Activated T-helper 9 cell treated with anti-CD3 and anti-CD28 coated beads, Interleukin-2, amount 50 U/mL, for 16 hours (primary cell): ENCODE measurements at regions not wholly inside any gene's neighbourhood (a gene's known extent, or its start where the extent isn't known, plus 50 kb on each side); places are given as distances from the start of the nearest gene placed in this dataset.

Source experiments
- DNase-seq: peaks from one replicate; pipeline ENCODE4 v3.0.0-alpha.2; 2020; ENCODE audit warnings: low read depth

GRCh38 chr1:194534784-194535183 lies 1348.4 kb upstream of the B3GALT2 start:
- DNase-seq, result no peak

DNA sequence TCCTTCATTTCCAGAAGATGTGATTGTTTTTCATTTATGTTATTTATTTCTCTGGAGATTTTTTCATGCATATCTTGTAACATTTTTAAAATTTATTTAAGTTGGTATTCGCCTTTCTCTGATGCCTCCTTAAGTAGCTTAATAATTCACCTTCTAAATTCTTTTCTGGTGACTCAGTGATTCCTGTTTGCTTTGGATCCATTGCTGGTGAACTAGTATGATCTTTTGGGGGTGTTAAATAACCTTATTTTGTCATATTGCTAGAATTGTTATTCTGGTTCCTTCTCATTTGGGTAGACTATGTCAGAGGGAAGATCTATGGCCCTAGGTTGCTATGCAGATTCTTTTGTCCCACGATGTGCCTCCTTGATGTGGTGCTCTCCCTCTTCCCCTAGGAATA lies 1347.2 kb upstream of the B3GALT2 start:
- no peak for DNase-seq

- no peak for DNase-seq
Observed at GRCh38 chr1:194517567-194517966, 1331.2 kb upstream of the B3GALT2 start.

- DNase-seq, result no peak
Observed at GRCh38 chr1:194515916-194516315, 1329.5 kb upstream of the B3GALT2 start.

DNA sequence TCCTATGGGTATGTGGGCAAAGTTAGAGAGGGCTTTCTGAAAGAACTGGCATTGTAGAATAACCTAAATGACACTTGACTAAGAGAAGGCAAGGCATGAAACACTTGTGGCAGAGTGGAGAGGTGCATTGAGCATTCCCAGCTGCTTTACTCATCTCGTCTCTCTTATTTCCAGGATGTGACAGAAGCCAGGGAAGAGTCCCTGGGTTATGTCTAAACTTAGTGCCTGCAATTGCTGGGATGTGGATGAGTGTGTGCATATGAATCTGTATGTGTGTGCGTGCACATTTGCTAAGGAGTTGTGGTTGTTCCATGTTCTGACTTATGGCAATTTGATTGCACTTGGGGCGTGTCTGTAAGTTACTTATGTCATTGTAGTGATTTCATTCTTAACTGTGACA lies 1326.5 kb upstream of the B3GALT2 start:
- DNase-seq, result no peak

DNA sequence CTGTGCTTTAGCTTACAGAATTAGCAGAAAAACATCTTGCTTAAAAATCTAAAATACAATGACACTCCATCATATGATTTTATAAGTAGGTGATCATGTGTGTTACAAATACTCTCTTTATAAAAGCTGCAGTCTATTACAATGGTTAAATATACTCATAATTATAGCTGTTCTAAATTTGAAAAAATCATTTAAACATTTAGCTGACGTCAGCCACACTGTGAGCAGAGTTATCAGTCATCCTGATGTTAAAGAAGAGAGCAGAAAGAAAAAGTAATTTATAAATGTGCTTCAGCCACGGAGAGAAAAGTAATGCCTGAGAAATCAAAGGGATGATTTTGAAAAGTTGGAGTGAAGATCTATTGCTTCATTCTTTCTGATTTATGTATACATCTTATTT lies 1325.9 kb upstream of the B3GALT2 start:
- DNase-seq, result no peak

DNA sequence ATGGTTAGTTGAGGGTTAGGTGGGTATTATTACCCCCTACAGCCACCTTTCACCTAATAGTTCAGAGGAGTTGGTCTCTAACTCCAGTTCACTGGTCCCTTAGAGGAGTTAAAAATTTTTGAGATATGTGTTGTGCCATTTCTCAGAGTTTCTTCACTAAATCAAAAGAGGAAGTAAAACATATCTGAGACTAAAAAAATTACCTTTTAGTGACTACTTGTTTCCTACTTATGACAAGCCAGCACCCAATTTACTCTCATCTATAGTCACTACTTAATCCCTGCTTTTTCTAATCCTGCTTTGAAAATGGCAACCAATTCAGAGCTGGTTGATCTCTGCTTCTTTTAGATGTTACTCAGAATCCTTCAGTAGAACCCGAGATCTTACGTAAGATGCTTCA lies 1316.8 kb upstream of the B3GALT2 start:
- DNase-seq, result no peak

GRCh38 chr1:194495434-194495833 lies 1309.0 kb upstream of the B3GALT2 start:
- DNase-seq, result no peak

- DNase-seq, result no peak
Observed at GRCh38 chr1:194487172-194487571, 1300.8 kb upstream of the B3GALT2 start.

DNA sequence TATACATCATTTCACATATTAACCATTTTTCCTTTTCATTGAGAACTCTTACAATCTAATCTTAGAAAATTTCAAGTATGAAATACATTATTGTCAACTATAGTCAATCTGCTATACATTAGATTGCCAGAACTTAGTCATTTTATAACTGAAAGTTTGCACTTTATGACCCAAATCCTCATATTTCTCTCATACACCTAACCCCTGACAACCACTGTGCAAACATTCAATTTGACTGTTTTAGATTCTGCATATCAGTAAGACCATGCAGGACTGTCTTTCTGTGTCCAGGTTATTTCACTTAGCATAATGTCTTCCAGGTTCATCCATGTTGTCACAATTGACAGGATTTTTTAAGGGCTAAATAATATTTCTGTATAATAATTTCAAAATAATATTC lies 1299.0 kb upstream of the B3GALT2 start:
- DNase-seq, result no peak

DNA sequence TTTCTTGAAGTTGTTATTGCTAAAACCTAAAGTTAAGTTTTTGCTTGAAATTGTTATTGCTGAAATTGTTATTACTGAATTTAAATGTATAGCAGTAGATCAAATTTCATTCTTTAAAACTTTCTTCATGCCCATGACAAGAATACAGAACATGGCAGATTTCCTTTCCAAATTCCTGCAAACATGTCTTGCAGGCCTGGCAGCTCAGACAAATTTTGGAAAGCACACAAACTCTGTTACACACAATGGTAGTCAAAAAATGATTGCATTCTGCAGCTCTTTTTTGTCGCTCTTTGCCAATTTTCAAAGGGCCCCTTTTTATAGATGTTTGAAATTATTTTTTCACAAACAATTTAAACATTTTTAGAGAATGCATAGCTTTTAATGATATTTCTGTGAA lies 1292.3 kb upstream of the B3GALT2 start:
- DNase-seq, result no peak

DNA sequence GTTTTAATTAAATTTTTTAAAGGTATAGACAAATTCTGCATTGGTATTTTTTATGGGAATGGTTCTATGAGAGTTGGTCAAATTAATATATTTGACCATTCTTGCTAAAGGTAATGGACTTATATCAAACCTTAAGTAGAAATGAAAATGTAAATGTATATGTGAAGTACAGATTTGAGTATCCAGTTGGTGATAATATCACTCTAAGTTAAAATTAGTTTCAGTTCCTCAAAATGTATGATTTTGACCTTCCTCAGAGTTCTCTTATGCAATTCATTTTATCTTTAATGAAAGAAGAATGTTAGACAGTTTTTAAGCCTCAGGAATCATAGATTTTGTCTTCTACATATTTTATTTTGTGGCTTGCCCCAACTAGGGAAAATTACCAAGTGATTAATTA lies 1291.5 kb upstream of the B3GALT2 start:
- DNase-seq, result no peak

DNA sequence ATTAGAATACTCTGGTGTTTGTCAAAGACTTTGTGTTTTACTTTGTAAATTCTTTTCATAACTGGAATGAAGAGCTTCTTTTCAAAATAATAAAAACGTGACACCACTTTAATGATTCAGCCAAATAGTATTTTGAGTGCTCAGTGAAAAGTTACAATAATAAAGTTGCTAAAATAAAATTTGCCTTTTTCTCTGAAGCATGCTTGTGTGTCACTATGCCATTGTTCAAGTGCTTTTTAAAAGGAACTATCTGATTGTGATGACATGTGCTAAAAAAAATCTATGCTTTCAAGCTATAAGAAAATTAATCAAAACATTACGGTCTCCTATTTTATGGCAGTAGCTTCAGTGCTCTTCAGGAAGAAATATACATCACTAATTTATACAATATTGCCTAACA lies 1290.5 kb upstream of the B3GALT2 start:
- no peak for DNase-seq

GRCh38 chr1:194476351-194476750 lies 1289.9 kb upstream of the B3GALT2 start:
- DNase-seq, result no peak

DNA sequence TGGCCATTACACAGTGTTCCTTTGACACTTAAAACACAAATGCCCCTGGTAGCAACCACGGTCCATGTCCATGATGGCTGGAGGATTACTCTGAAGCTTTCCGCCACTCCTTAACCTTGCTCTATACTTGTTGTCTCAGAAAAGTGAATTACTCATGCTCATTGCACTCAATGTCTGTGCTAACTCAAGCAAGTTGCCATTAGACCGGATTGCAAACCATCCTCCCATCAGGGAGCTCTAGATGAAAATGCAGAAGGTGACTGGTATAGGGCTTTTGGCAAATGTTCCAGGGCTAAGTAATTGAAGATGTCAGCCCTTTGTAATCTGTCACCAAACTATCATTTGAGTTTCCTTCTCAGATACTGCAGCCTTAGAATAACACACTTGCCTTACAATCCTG lies 1288.3 kb upstream of the B3GALT2 start:
- no peak for DNase-seq

DNA sequence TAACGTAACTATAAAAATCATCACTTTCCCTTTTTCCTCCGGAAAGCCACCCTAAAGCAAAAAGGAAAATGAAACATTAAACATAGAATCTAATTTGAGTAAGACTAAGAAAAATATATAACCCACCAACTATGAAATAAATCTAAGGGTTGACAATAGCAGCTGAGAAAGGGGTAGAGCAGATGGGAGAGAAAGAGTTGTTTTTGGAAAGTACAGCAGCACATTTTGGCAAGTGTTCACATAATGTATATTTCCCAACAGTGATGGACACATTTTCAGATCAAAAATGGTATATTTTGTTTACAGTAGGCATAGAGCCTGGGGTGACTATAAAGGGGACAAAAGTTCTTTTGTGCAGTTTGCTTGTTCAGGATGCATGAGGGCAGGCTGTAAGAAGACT lies 1287.4 kb upstream of the B3GALT2 start:
- no peak for DNase-seq

DNA sequence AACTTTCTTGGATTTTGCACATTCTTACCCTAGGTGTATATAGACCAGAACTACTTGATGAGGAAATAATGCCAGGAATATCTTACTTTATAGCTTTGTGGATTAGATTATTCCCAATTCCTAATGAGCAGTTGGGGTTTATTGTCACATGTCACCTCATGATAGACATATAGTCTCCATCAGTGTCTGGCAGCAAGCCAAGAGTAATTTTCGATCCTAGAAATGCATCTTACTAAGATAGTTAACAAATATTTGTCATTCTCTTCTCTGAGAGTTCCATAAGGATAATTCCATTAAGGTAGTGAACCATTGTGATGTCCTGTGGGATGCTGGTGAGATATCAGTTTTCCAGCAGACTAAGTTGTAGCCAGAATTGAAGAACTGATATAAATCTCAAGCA lies 1282.9 kb upstream of the B3GALT2 start:
- no peak for DNase-seq

DNA sequence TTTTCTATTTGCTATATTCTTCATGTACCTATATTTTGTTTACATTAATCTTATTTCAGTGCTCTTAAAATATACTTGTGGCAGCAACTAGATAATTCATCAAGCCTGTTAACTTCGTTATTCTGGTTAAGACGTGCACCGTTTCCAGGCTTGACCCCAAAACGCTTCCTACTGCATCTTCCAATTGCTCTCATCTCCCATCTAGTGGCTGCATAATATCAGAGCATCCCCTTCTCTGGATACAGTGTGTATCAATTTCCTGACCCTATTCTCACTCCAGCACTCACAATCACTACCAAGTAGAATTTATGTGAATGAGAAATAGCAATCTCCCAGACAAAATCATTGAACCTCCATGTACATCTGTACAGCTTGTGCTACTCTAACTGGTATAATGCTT lies 1280.3 kb upstream of the B3GALT2 start:
- no peak for DNase-seq

GRCh38 chr1:194447636-194448035 lies 1261.2 kb upstream of the B3GALT2 start:
- no peak for DNase-seq

DNA sequence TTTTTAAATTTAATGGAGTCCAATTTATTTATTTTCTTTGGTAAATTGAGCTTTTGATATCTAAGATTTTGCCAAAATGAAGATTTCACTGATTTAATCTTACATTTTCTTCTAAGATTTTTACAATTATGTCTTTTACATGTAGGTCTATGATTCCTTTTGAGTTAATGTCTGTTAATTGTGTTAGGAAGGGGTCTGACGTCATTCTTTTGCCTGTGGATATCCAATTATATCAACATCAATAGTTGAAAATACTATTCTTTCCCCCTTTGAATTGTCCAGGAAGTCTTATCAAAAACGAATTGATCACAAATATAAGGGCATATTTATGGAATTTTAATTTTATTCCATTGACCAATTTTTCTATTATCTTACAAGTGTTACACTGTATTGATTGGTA lies 1258.8 kb upstream of the B3GALT2 start:
- no peak for DNase-seq

GRCh38 chr1:194442901-194443575 lies 1256.6 kb upstream of the B3GALT2 start:
- no peak for DNase-seq

GRCh38 chr1:194437135-194437534 lies 1250.7 kb upstream of the B3GALT2 start:
- DNase-seq, result no peak

DNA sequence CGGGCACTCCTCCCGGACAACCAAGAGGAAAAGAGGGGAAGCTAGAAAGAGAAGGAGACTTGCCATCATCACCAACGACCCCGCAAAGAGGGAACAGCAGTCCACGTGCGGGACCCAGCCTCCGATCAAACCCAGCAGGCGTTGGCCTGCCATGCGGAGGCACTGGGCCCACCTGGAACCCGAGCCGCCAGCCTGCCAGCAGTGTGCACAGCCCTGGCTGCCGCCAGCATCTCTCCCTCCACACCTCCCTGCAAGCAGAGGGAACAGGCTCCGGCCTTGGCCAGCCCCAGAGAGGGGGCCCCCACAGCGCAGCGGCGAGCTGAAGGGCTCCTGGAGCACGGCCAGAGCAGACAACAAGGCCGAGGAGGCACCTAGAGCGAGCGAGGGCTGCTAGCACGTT lies 1244.7 kb upstream of the B3GALT2 start:
- DNase-seq, result no peak

DNA sequence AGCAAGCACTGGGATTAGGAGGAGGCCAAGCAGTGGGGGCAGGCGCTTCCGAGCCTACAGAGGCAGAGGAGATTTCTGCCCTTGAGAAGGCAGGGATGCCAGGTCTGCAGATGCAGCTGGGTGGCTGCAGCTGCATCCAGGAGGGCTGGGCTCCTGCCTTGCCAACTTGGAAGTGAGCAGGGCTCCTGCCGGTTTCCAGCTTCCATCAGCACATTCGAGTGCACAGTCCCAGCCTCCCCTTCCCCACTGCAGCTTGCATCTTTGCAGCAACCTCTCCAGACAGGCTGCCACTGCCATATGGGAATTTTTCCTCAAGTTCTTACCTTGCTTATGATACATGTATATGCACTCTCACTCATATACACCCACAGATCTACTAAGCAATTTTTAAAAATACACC lies 1234.3 kb upstream of the B3GALT2 start:
- DNase-seq, result no peak

GRCh38 chr1:194419721-194420120 lies 1233.3 kb upstream of the B3GALT2 start:
- no peak for DNase-seq
